Activated CD4-positive, alpha-beta T cell treated with anti-CD3 and anti-CD28 coated beads, Interleukin-2, amount 10 ng/mL, durations not matched to agents 24 days and 14 days (primary cell): ENCODE measurements at regions not wholly inside any gene's neighbourhood (a gene's known extent, or its start where the extent isn't known, plus 50 kb on each side); places are given as distances from the start of the nearest gene placed in this dataset.

Experiments
- DNase-seq: peaks from one replicate; pipeline ENCODE4 v3.0.0; 2022
- H3K27ac Mint-ChIP-seq: one replicate; pipeline ENCODE4 v1.8.0; 2022; ENCODE audit warnings: mild to moderate bottlenecking, mixed read lengths
- H3K27me3 Mint-ChIP-seq: one replicate; pipeline ENCODE4 v1.8.0; 2022; ENCODE audit warnings: mixed read lengths
- H3K36me3 Mint-ChIP-seq: one replicate; pipeline ENCODE4 v1.8.0; 2022; ENCODE audit warnings: low read depth, mild to moderate bottlenecking, mixed read lengths
- H3K4me1 Mint-ChIP-seq: one replicate; pipeline ENCODE4 v1.8.0; 2021; ENCODE audit warnings: mixed read lengths
- H3K4me3 Mint-ChIP-seq: one replicate; pipeline ENCODE4 v1.8.0; 2022; ENCODE audit warnings: mild to moderate bottlenecking, moderate library complexity, mixed read lengths
- H3K9me3 Mint-ChIP-seq: one replicate; pipeline ENCODE4 v1.8.0; 2021; ENCODE audit warnings: mixed read lengths
- intact Hi-C: fragments of 100-400 bp; cut with micrococcal nuclease; formaldehyde crosslinking; loops from one replicate; pipeline ENCODE4 v1.15.1; 2023

GRCh38 chr10:4061441-4061951 is 276.5 kb upstream of the KLF6 start:
- H3K27me3 Mint-ChIP-seq: no peaks in the 10 kb centered on the region
- no peaks in the 10 kb centered on the region for H3K36me3 Mint-ChIP-seq
- H3K4me3 Mint-ChIP-seq: no peak overlapping the region
- no peak overlapping the region for H3K27ac Mint-ChIP-seq
- H3K9me3 Mint-ChIP-seq: peaks cover 5% of the 10 kb centered on the region
- intact Hi-C loops: no loop called here
- peaks cover 37% of the 10 kb centered on the region for H3K4me1 Mint-ChIP-seq
- peak; percentile 61 for DNase-seq

GRCh38 chr10:4059471-4060138 is 274.6 kb upstream of the KLF6 start:
- peaks cover 29% of the 10 kb centered on the region for H3K4me1 Mint-ChIP-seq
- peaks cover 5% of the 10 kb centered on the region for H3K9me3 Mint-ChIP-seq
- peak overlapping the region; percentile 83 for H3K27ac Mint-ChIP-seq
- DNase-seq: peak; percentile 76
- intact Hi-C loops: no loop called here
- peak overlapping the region; percentile 40 for H3K4me3 Mint-ChIP-seq
- H3K27me3 Mint-ChIP-seq: no peaks in the 10 kb centered on the region
- H3K36me3 Mint-ChIP-seq: no peaks in the 10 kb centered on the region

DNA sequence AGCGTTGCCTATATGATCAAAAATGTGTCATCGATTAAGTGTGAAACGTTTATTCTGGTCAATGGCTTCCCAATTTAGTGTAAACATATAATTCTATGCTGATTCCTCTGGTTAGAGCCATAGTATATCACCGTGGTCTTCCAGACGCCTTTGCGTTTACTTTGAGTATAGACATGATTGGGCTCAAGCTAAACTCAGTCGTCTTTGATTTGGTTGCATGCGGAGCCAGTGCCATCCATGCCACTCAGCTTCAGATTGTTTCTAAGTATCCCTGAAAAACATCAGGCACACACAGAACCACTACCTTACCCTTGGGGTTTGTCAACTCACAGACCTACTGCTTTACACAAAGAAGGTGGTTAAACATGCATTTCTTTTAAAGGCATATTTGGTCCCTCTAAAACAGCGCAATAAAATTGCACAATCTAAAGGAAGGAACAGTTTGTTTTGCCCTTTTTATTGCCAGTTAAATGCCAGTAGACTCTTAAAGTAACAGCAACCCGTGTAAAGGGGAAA is 273.6 kb upstream of the KLF6 start:
- no peaks in the 10 kb centered on the region for H3K36me3 Mint-ChIP-seq
- intact Hi-C loops: no loop called here
- H3K4me1 Mint-ChIP-seq: peaks cover 33% of the 10 kb centered on the region
- H3K27ac Mint-ChIP-seq: no peak overlapping the region
- H3K4me3 Mint-ChIP-seq: no peak overlapping the region
- H3K27me3 Mint-ChIP-seq: no peaks in the 10 kb centered on the region
- peaks cover 5% of the 10 kb centered on the region for H3K9me3 Mint-ChIP-seq
- DNase-seq: peak; percentile 51

- no peak for DNase-seq
- intact Hi-C loops: no loop called here
- H3K9me3 Mint-ChIP-seq: peaks cover 5% of the 10 kb centered on the region
- no peak overlapping the region for H3K4me3 Mint-ChIP-seq
- no peaks in the 10 kb centered on the region for H3K27me3 Mint-ChIP-seq
- H3K36me3 Mint-ChIP-seq: no peaks in the 10 kb centered on the region
- H3K27ac Mint-ChIP-seq: no peak overlapping the region
- H3K4me1 Mint-ChIP-seq: peaks cover 33% of the 10 kb centered on the region
Observed at GRCh38 chr10:4057725-4058513, 272.9 kb upstream of the KLF6 start.

- peak; percentile 42 for DNase-seq
- intact Hi-C loops: no loop called here
- Mint-ChIP-seq H3K9me3 (peaks cover 5% of the 10 kb centered on the region), H3K27me3 (no peaks in the 10 kb centered on the region), H3K4me3 (no peak overlapping the region), H3K4me1 (peaks cover 28% of the 10 kb centered on the region), H3K36me3 (no peaks in the 10 kb centered on the region), H3K27ac (no peak overlapping the region)
Observed at GRCh38 chr10:4057021-4057420, 272.0 kb upstream of the KLF6 start.

- H3K4me3 Mint-ChIP-seq: no peak overlapping the region
- intact Hi-C loops: no loop called here
- H3K9me3 Mint-ChIP-seq: peaks cover 5% of the 10 kb centered on the region
- H3K27ac Mint-ChIP-seq: no peak overlapping the region
- no peaks in the 10 kb centered on the region for H3K27me3 Mint-ChIP-seq
- peak; percentile 51 for DNase-seq
- peaks cover 11% of the 10 kb centered on the region for H3K4me1 Mint-ChIP-seq
- H3K36me3 Mint-ChIP-seq: no peaks in the 10 kb centered on the region
Observed at GRCh38 chr10:4054656-4055435, 269.8 kb upstream of the KLF6 start.

GRCh38 chr10:4053940-4054339 is 268.9 kb upstream of the KLF6 start:
- Mint-ChIP-seq H3K27me3 (no peaks in the 10 kb centered on the region), H3K4me3 (no peak overlapping the region), H3K4me1 (peaks cover 7% of the 10 kb centered on the region), H3K27ac (no peak overlapping the region), H3K9me3 (peaks cover 9% of the 10 kb centered on the region), H3K36me3 (no peaks in the 10 kb centered on the region)
- intact Hi-C loops: no loop called here
- DNase-seq: peak; percentile 50

- H3K4me3 Mint-ChIP-seq: no peak overlapping the region
Observed at GRCh38 chr10:4051641-4052151, 266.7 kb upstream of the KLF6 start.

DNA sequence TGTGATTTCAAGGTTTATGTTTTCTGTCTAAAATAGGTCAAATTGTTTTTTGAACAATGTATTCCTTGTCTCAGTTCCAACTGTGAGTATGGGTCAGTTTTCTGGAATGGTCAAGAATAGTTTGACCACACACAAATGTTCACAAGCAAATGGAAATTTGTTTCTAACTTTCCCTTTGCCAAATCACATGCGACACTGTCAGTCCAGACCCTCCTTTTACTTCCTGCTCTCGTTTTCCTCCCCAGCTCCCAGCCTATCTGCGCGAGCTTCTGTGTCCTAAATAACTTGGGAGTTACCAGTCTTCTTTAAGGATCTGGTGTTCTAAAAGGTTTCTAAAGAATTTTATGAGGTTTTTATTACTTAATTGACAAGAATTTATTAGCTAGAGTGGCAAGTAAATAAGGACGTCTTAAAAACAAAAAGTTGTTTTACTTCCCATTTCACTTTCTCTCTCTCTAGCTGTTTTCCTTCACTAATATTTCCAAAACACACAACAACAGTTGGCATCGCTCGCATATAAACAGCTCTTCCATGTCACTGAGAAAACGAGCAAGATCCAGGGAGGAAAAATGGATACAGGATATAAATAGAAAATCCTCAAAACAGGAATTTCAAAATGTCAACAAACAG is 266.1 kb upstream of the KLF6 start:
- DNase-seq: no peak
- no peak overlapping the region for H3K27ac Mint-ChIP-seq
- H3K27me3 Mint-ChIP-seq: no peaks in the 10 kb centered on the region
- H3K9me3 Mint-ChIP-seq: peaks cover 6% of the 10 kb centered on the region
- H3K4me3 Mint-ChIP-seq: no peak overlapping the region
- H3K4me1 Mint-ChIP-seq: peaks cover 4% of the 10 kb centered on the region
- H3K36me3 Mint-ChIP-seq: no peaks in the 10 kb centered on the region
- intact Hi-C loops: no loop called here

More at GRCh38 chr10:4051641-4052151, 266.7 kb upstream of the KLF6 start:
- no peak overlapping the region for H3K27ac Mint-ChIP-seq
- intact Hi-C loops: no loop called here
- peak; percentile 37 for DNase-seq
- H3K4me1 Mint-ChIP-seq: peaks cover 4% of the 10 kb centered on the region
- H3K27me3 Mint-ChIP-seq: no peaks in the 10 kb centered on the region
- no peaks in the 10 kb centered on the region for H3K36me3 Mint-ChIP-seq
- peaks cover 6% of the 10 kb centered on the region for H3K9me3 Mint-ChIP-seq

- intact Hi-C loops: no loop called here
- Mint-ChIP-seq H3K36me3 (no peaks in the 10 kb centered on the region), H3K27me3 (no peaks in the 10 kb centered on the region), H3K9me3 (peaks cover 6% of the 10 kb centered on the region), H3K4me3 (no peak overlapping the region), H3K27ac (no peak overlapping the region), H3K4me1 (peaks cover 4% of the 10 kb centered on the region)
- peak; percentile 33 for DNase-seq
Observed at GRCh38 chr10:4050061-4050460, 265.1 kb upstream of the KLF6 start.

DNA sequence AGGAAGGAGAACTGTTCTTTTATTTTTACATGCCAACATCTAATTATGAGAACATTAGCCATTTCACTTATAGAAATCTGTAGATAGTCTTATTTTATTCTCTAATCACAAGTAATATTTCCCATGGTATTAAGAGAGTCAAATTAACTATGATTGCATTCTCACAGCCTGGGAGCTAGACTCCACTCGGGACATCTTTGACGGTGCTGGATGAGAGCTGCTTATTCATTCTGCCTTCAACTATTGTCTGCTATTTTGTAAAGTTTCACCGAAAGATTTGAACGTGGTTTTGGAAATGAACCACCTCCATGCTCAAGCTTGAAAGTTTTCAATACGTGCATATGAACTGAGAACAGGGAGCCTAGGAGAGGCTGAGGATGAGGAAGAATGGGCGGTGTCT is 264.3 kb upstream of the KLF6 start:
- intact Hi-C loops: no loop called here

GRCh38 chr10:4048236-4048864 is 263.3 kb upstream of the KLF6 start:
- Mint-ChIP-seq H3K4me1 (no peaks in the 10 kb centered on the region), H3K9me3 (peaks cover 11% of the 10 kb centered on the region), H3K4me3 (no peak overlapping the region), H3K36me3 (no peaks in the 10 kb centered on the region), H3K27me3 (no peaks in the 10 kb centered on the region), H3K27ac (no peak overlapping the region)
- intact Hi-C loops: no loop called here
- DNase-seq: peak; percentile 40

More for the DNA sequence above, 264.3 kb upstream of the KLF6 start:
- peaks cover 11% of the 10 kb centered on the region for H3K9me3 Mint-ChIP-seq
- no peaks in the 10 kb centered on the region for H3K36me3 Mint-ChIP-seq
- no peak overlapping the region for H3K4me3 Mint-ChIP-seq
- no peaks in the 10 kb centered on the region for H3K27me3 Mint-ChIP-seq
- no peak for DNase-seq
- peaks cover 4% of the 10 kb centered on the region for H3K4me1 Mint-ChIP-seq
- no peak overlapping the region for H3K27ac Mint-ChIP-seq
